ENCODE measurements at regions not wholly inside any gene's neighbourhood (a gene's known extent, or its start where the extent isn't known, plus 50 kb on each side); places are given as distances from the start of the nearest gene placed in this dataset.

- no peak for TF ChIP-seq ZNF274 (IDR thresholded peaks at IDR 0.05; ENCODE audit: low read depth, low read length)
- no peak for TF ChIP-seq SUZ12 (IDR thresholded peaks at IDR 0.05; ENCODE audit: extremely low read depth, insufficient read depth, insufficient read length)
- TF ChIP-seq YY1 (IDR thresholded peaks at IDR 0.05; ENCODE audit: insufficient read depth, insufficient read length), result no peak
Observed at GRCh38 chr13:58032676-58033460, 401.3 kb downstream of the PCDH17 start.

Data from NT2/D1 (cell line).